Kidney (tissue), 13 donors: ENCODE measurements at regions not wholly inside any gene's neighbourhood (a gene's known extent, or its start where the extent isn't known, plus 50 kb on each side); places are given as distances from the start of the nearest gene placed in this dataset.
A peak's percentile ranks its signal among the peaks of the same experiment; 100 is the strongest.

Experiments
- DNase-seq, 5 donors: peaks; one replicate each; pipeline ENCODE4 v3.0.0-alpha.2; 2013 to 2020
- FAIRE-seq: peaks from 2 replicates; lab custom pipeline; 2012; peaks lifted over from hg19 to GRCh38; lab: Jason Lieb, UNC
- H3K27ac ChIP-seq, 2 donors: one replicate each; pipeline ENCODE4 v1.7.0; 2013; ENCODE audit warnings: low read depth in 2 of 2, low read length in 2 of 2, inconsistent platforms in 1 of 2
- H3K27me3 ChIP-seq: one replicate; pipeline ENCODE4 v1.7.1; 2013; ENCODE audit warnings: low read length, inconsistent platforms; ENCODE audit not compliant: control insufficient read depth, insufficient read depth
- H3K36me3 ChIP-seq, 3 donors: one replicate each; pipeline versions ENCODE4 v1.7.0 to v1.7.1; 2013; ENCODE audit warnings: low read length in 3 of 3, control low read depth in 1 of 3, inconsistent platforms in 1 of 3; ENCODE audit not compliant: insufficient read depth in 3 of 3, control insufficient read depth in 2 of 3
- H3K4me1 ChIP-seq, 3 donors: one replicate each; pipeline versions ENCODE4 v1.7.0 to v1.7.1; 2013; ENCODE audit warnings: low read length in 3 of 3, inconsistent platforms in 1 of 3, low read depth in 1 of 3; ENCODE audit not compliant: control insufficient read depth in 2 of 3, insufficient read depth in 2 of 3
- H3K4me3 ChIP-seq, 3 donors: one replicate each; pipeline versions ENCODE4 v1.7.0 to v1.8.1; 2013; ENCODE audit warnings: low read length in 3 of 3, control low read depth in 1 of 3, inconsistent platforms in 1 of 3
- H3K9ac ChIP-seq, 3 donors: one replicate each; pipeline versions ENCODE4 v1.7.0 to v1.7.1; 2013; ENCODE audit warnings: low read length in 3 of 3, control low read depth in 1 of 3, inconsistent platforms in 1 of 3
- H3K9me3 ChIP-seq, 3 donors: one replicate each; pipeline versions ENCODE4 v1.7.0 to v1.7.1; 2013; ENCODE audit warnings: low read length in 3 of 3, control low read depth in 1 of 3, inconsistent platforms in 1 of 3; ENCODE audit not compliant: control insufficient read depth in 2 of 3, insufficient read depth in 1 of 3
- CTCF ChIP-seq: IDR thresholded peaks from 3 replicates; pipeline ENCODE4 v1.5.1; 2012; ENCODE audit warnings: mild to moderate bottlenecking, moderate library complexity, borderline replicate concordance; ENCODE audit not compliant: insufficient read depth; ENCODE audit errors: extremely low read depth
- intact Hi-C: fragments of 100-400 bp; cut with DNase I; formaldehyde crosslinking; loops from one replicate; pipeline ENCODE4 v1.11.1; 2022
- donor health status: control.
- donor health status: control.
- donor health status: control.
- donor health status: control.
- donor health status: control.
- donor health status: DM: yes; HTN: yes; CAD: no.
- donor health status: Normal renal cell carcinoma (clear cell type).

GRCh38 chr17:77774182-77774581 is 184.3 kb upstream of the TNRC6C start:
- H3K9me3 ChIP-seq: no peaks in the 10 kb centered on the region
- no peaks in the 10 kb centered on the region for H3K36me3 ChIP-seq
- TF ChIP-seq CTCF: no peak
- H3K27ac ChIP-seq: no peak overlapping the region
- intact Hi-C loops: no loop called here
- H3K4me1 ChIP-seq: no peaks in the 10 kb centered on the region
- H3K4me3 ChIP-seq: no peak overlapping the region
- DNase-seq (no peak), FAIRE-seq (no peak)
- no peaks in the 10 kb centered on the region for H3K27me3 ChIP-seq
- no peak overlapping the region for H3K9ac ChIP-seq

- Histone ChIP-seq H3K27me3 (no peaks in the 10 kb centered on the region), H3K4me3 (no peak overlapping the region), H3K36me3 (no peaks in the 10 kb centered on the region), H3K9ac (no peak overlapping the region), H3K9me3 (no peaks in the 10 kb centered on the region), H3K27ac (no peak overlapping the region), H3K4me1 (peaks cover 0 to 6% (median 0%) of the 10 kb centered on the region in 3 donors)
- TF ChIP-seq CTCF: no peak
- FAIRE-seq (no peak), DNase-seq (peak in 2 of 5 donors; percentile 39 to 74)
- intact Hi-C loops: no loop called here
These were observed 179.6 kb upstream of the TNRC6C start for GRCh38 chr17:77778636-77779489.

GRCh38 chr17:77779711-77780539 is 178.6 kb upstream of the TNRC6C start:
- DNase-seq (peak in 4 of 5 donors; percentile 40 to 74 (median 54)), FAIRE-seq (no peak)
- Histone ChIP-seq H3K27ac (no peak overlapping the region), H3K36me3 (no peaks in the 10 kb centered on the region), H3K27me3 (no peaks in the 10 kb centered on the region), H3K9me3 (no peaks in the 10 kb centered on the region), H3K4me1 (peaks cover 0 to 6% (median 0%) of the 10 kb centered on the region in 3 donors), H3K9ac (no peak overlapping the region), H3K4me3 (no peak overlapping the region)
- no peak for TF ChIP-seq CTCF
- intact Hi-C loops: no loop called here
